ENCODE measurements at regions not wholly inside any gene's neighbourhood (a gene's known extent, or its start where the extent isn't known, plus 50 kb on each side); places are given as distances from the start of the nearest gene placed in this dataset.

DNA sequence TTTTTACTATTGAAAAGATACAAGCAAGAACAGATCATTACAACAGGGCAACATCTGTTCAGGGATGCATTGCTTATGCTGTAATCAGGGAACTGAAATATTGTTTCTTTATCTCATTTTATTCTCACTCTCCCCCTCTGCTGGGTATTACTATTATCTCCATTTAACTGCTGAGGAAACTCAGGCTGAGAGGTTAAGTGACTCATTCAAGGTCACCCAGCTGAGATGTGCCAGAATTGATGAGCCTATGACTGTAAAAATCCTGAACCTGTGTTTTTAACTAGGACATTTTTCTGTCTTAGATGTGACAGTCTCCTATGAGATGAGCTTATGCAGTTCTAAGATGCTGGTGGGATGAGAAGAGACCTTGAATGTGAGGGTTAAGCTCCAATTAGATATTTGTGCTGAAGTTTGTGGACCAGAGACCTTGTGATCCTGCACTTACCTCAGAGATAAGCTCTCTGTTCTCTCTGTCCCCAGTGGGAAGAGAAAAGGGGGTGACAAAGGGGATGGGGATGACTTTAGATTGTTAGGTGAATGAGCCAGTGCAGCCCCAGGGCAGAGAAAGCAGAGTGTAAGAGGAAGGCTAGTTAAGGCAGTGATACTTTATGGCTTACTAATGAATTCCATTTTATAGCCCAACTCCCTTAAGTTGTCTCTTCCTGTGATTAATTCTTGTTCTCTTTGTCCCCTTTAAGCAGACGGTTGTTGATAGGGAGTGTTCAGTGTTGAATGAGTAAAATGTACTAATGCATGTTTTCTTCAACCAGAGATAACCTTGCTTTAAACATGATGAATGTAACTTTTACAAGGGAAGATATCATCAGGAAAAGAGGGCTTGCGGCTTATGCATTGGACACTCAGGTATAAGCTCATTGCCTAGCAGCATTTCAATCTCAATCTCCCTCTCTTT, 111.4 kb downstream of the HLX start:
- POLR2A ChIA-PET = no interaction called here
- intact Hi-C loops (cut with DNase I, micrococcal nuclease) = no loop called here

DNA sequence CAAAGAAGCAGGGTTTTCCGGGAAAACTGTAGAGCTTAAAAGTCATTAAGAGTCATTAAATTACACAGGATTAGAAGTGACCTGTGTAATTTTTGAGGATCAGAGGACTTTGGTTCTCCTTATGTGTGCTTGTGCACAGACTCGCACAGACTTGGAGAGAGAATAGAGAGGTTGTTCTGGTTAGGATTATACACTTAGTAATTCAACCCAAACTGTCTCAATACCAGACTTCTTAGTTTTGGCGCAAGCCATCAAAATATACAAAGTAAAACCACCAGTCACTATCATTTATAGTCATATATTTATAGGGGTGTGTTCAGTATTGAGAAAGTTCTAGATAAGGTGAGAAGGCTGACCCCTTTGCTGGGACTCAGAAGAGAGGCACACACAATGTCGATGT, 112.3 kb downstream of the HLX start:
- ChIA-PET CTCF (interaction anchor here (0.7 kb wide), 2 partner anchors 13 to 1267 kb away, joined by 3 to 4 read pairs; no protein-coding TSS in a partner anchor), POLR2A (no interaction called here)
- no peaks in the 10 kb centered on the region for H3K9me3 Mint-ChIP-seq (ENCODE audit: low read depth)
- DNase-seq (no peak), ATAC-seq (no peak)
- intact Hi-C loops (cut with DNase I, micrococcal nuclease) = no loop called here
- no peak overlapping the region for H3K4me3 Mint-ChIP-seq
- peaks cover 5% of the 10 kb centered on the region for H3K27me3 Mint-ChIP-seq
- no peak overlapping the region for H3K27ac Mint-ChIP-seq
- no peaks in the 10 kb centered on the region for H3K4me1 Mint-ChIP-seq
- H3K36me3 Mint-ChIP-seq (ENCODE audit: low read depth) = no peaks in the 10 kb centered on the region

More for the DNA sequence above, 111.4 kb downstream of the HLX start:
- Mint-ChIP-seq H3K27ac (no peak overlapping the region), H3K9me3 (ENCODE audit: low read depth) (no peaks in the 10 kb centered on the region), H3K4me3 (no peak overlapping the region), H3K27me3 (peaks cover 5% of the 10 kb centered on the region), H3K36me3 (ENCODE audit: low read depth) (no peaks in the 10 kb centered on the region), H3K4me1 (no peaks in the 10 kb centered on the region)
- CTCF ChIA-PET = no interaction called here
- no peak for ATAC-seq
- DNase-seq = no peak

DNA sequence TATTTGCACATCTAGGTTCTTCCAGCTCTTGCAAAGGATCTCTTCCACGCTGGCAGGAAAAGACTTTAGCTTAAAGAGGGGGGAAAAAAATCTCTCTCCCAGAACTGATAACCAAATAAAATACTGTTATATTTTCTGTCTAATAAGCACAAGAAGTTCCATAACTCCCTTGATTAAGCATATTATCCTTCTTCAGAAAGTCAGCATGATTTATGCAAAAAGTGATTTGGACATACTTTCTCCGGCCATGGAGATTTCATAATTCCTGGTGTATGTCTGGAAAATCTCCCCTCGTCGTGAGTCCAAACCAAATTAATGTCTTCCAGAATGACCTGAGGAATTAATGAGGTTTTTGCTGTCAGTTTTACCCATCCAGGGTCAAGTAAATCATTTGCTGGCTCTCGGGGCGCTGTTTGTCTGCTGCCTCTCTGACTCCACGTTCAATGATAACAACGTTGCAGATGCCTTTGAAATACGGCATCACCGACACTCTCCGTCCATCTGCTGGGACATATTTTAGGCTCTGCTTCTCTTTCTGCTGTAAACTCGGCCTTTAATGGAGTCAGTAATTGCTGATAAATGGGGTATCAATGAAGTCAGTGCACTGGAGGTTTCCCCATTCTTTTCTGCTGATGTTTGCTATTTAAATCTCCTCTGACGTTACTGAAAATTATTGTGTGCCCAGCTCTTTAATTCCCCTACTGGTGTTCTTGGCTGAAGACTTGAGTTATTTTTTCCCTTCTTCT, 112.9 kb downstream of the HLX start:
- Mint-ChIP-seq H3K27me3 (peaks cover 5% of the 10 kb centered on the region), H3K4me3 (no peak overlapping the region), H3K9me3 (ENCODE audit: low read depth) (peaks cover 3% of the 10 kb centered on the region), H3K36me3 (ENCODE audit: low read depth) (no peaks in the 10 kb centered on the region), H3K4me1 (no peaks in the 10 kb centered on the region), H3K27ac (no peak overlapping the region)
- ATAC-seq (no peak), DNase-seq (no peak)
- ChIA-PET CTCF (interaction anchor here (0.7 kb wide), 2 partner anchors 13 to 1267 kb away, joined by 3 to 4 read pairs; no protein-coding TSS in a partner anchor), POLR2A (no interaction called here)
- intact Hi-C loops (cut with DNase I, micrococcal nuclease) = no loop called here

- Mint-ChIP-seq H3K36me3 (ENCODE audit: low read depth) (no peaks in the 10 kb centered on the region), H3K27me3 (peaks cover 3% of the 10 kb centered on the region), H3K27ac (no peak overlapping the region), H3K4me3 (no peak overlapping the region), H3K4me1 (no peaks in the 10 kb centered on the region), H3K9me3 (ENCODE audit: low read depth) (peaks cover 5% of the 10 kb centered on the region)
- no peak for ATAC-seq
- intact Hi-C loops (cut with DNase I, micrococcal nuclease) = no loop called here
- ChIA-PET CTCF (no interaction called here), POLR2A (no interaction called here)
- no peak for DNase-seq
These were observed 113.4 kb downstream of the HLX start for GRCh38 chr1:220992705-220993052.

DNA sequence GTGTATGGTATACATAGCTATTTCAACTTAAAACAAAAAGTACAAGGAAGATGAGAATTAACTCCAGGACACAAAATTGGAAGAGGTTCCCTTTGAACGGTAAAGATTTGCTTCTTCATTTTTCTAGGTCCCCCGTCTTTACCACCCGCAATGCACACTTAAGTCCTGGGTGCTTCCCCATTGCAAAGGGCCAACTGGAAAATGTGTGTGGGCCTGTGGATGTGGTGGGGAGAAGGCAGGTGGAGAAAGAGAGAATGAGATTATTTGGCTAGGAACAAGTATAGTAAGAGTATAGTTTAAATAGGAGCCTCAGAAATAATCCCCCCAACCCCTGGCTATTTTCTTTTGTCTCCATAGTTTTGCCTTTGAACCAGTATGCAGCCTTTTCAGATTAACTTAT, 115.4 kb downstream of the HLX start:
- Mint-ChIP-seq H3K4me1 (no peaks in the 10 kb centered on the region), H3K27ac (no peak overlapping the region), H3K27me3 (peaks cover 3% of the 10 kb centered on the region), H3K4me3 (no peak overlapping the region), H3K36me3 (ENCODE audit: low read depth) (no peaks in the 10 kb centered on the region), H3K9me3 (ENCODE audit: low read depth) (peaks cover 5% of the 10 kb centered on the region)
- ChIA-PET CTCF (interaction anchor here (0.8 to 1.0 kb wide), 2 partner anchors 21 to 51 kb away, joined by 3 read pairs; no protein-coding TSS in a partner anchor), POLR2A (no interaction called here)
- ATAC-seq = no peak
- intact Hi-C loops (cut with DNase I, micrococcal nuclease) = no loop called here
- no peak for DNase-seq

DNA sequence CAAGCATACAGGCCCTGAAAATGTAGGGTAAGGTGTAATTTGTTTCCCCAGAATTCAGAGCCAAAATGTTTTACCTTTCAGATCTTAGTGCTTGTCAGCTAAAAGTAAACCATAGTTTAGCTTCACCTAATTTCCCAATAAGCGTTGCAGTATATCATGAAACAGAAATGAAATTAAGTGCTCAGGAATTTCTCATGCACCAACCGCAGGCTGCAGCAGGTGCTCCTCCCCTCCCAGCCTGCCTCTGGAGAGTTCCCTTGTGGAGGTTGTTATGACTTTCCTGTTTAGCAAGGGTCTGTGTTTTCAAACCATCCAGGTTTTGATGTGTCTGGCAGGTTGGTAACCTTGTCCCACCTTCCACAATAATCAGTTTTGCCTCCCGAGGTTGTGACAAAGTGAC, 118.5 kb downstream of the HLX start:
- intact Hi-C loops (cut with DNase I, micrococcal nuclease) = no loop called here
- Mint-ChIP-seq H3K27ac (no peak overlapping the region), H3K4me3 (no peak overlapping the region), H3K36me3 (ENCODE audit: low read depth) (no peaks in the 10 kb centered on the region), H3K27me3 (no peaks in the 10 kb centered on the region), H3K9me3 (ENCODE audit: low read depth) (peaks cover 5% of the 10 kb centered on the region), H3K4me1 (no peaks in the 10 kb centered on the region)
- CTCF ChIA-PET = no interaction called here
- ATAC-seq (no peak), DNase-seq (no peak)
- POLR2A ChIA-PET = no interaction called here

- no peaks in the 10 kb centered on the region for H3K27me3 Mint-ChIP-seq
- ChIA-PET CTCF (no interaction called here), POLR2A (no interaction called here)
- no peaks in the 10 kb centered on the region for H3K4me1 Mint-ChIP-seq
- no peak for ATAC-seq
- peaks cover 5% of the 10 kb centered on the region for H3K9me3 Mint-ChIP-seq (ENCODE audit: low read depth)
- no peak for DNase-seq
- H3K36me3 Mint-ChIP-seq (ENCODE audit: low read depth) = no peaks in the 10 kb centered on the region
- intact Hi-C loops (cut with DNase I, micrococcal nuclease) = no loop called here
- H3K27ac Mint-ChIP-seq = no peak overlapping the region
- no peak overlapping the region for H3K4me3 Mint-ChIP-seq
These were observed 120.9 kb downstream of the HLX start for GRCh38 chr1:220999872-221000863.

DNA sequence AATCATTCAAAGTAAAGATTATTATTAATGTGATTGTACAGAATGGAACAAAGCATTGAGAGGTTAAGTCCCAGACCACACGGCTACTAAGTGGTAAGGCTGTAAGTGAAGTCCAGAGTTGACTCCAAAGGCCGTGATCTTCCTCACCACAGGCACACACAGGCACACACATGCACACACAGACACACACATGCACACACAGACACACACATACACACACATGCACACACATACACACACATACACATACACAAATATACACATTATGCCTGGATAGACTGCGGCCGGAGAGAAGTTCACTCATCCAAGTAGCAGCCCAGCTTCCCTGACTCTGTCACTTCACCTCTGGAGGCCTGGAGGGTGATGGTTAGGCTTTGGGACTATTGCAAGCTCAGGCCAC, 121.9 kb downstream of the HLX start:
- Mint-ChIP-seq H3K4me3 (no peak overlapping the region), H3K9me3 (ENCODE audit: low read depth) (peaks cover 5% of the 10 kb centered on the region), H3K27ac (no peak overlapping the region), H3K4me1 (no peaks in the 10 kb centered on the region), H3K36me3 (ENCODE audit: low read depth) (no peaks in the 10 kb centered on the region), H3K27me3 (no peaks in the 10 kb centered on the region)
- ATAC-seq (no peak), DNase-seq (no peak)
- intact Hi-C loops (cut with DNase I, micrococcal nuclease) = no loop called here
- CTCF ChIA-PET = no interaction called here
- POLR2A ChIA-PET = no interaction called here

- H3K4me1 Mint-ChIP-seq = no peaks in the 10 kb centered on the region
- POLR2A ChIA-PET = no interaction called here
- H3K27me3 Mint-ChIP-seq = no peaks in the 10 kb centered on the region
These were observed 123.4 kb downstream of the HLX start for GRCh38 chr1:221002601-221003000.

DNA sequence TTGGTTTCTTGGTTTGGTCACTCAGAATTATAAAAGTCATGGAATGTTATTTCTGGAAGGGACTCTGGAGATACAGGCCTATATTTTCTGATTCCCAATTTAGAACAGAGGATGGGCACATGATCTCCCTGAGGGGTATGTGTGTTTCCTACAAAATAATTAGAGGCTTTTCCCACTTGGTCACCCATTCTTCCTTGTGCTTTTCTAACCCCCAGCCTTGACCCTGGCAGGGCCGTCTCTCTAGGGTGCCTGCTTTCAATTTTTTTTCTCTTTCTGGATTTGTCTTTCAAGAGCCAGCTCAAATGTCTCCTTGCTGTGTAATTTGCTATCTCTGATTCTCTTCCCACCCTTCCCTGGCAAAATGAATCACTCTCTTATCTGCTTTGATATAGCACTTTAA, 131.9 kb downstream of the HLX start:
- no peaks in the 10 kb centered on the region for H3K9me3 Mint-ChIP-seq (ENCODE audit: low read depth)
- intact Hi-C loops (cut with DNase I, micrococcal nuclease) = no loop called here
- no peak overlapping the region for H3K4me3 Mint-ChIP-seq
- no peak for DNase-seq
- H3K4me1 Mint-ChIP-seq = no peaks in the 10 kb centered on the region
- ChIA-PET CTCF (no interaction called here), POLR2A (no interaction called here)
- H3K27me3 Mint-ChIP-seq = no peaks in the 10 kb centered on the region
- no peak overlapping the region for H3K27ac Mint-ChIP-seq
- ATAC-seq = no peak
- H3K36me3 Mint-ChIP-seq (ENCODE audit: low read depth) = no peaks in the 10 kb centered on the region

More at GRCh38 chr1:221002601-221003000, 123.4 kb downstream of the HLX start:
- Mint-ChIP-seq H3K4me3 (no peak overlapping the region), H3K27ac (no peak overlapping the region), H3K36me3 (ENCODE audit: low read depth) (no peaks in the 10 kb centered on the region), H3K9me3 (ENCODE audit: low read depth) (no peaks in the 10 kb centered on the region)
- no peak for ATAC-seq
- intact Hi-C loops (cut with DNase I, micrococcal nuclease) = no loop called here
- CTCF ChIA-PET = no interaction called here
- no peak for DNase-seq

GRCh38 chr1:221012120-221012519, 132.9 kb downstream of the HLX start:
- no peaks in the 10 kb centered on the region for H3K9me3 Mint-ChIP-seq (ENCODE audit: low read depth)
- no peaks in the 10 kb centered on the region for H3K36me3 Mint-ChIP-seq (ENCODE audit: low read depth)
- H3K27me3 Mint-ChIP-seq = no peaks in the 10 kb centered on the region
- no peak overlapping the region for H3K4me3 Mint-ChIP-seq
- H3K27ac Mint-ChIP-seq = no peak overlapping the region
- POLR2A ChIA-PET = no interaction called here
- intact Hi-C loops (cut with DNase I, micrococcal nuclease) = no loop called here
- no peaks in the 10 kb centered on the region for H3K4me1 Mint-ChIP-seq
- ATAC-seq (no peak), DNase-seq (no peak)
- CTCF ChIA-PET = no interaction called here
